Lower lobe of right lung (tissue), 2 donors: ENCODE measurements at regions not wholly inside any gene's neighbourhood (a gene's known extent, or its start where the extent isn't known, plus 50 kb on each side); places are given as distances from the start of the nearest gene placed in this dataset.

Experiments used
- ATAC-seq, 2 donors: fragments of 200-7000 bp; cut with Tn5 transposase; one replicate each; pipeline ENCODE4 v1.9.1; 2020 to 2022; ENCODE audit warnings: mild to moderate bottlenecking in 2 of 2, moderate library complexity in 2 of 2
- DNase-seq: peaks from one replicate; pipeline ENCODE4 v3.0.0-alpha.2; 2020
- H3K27ac ChIP-seq: fragments of 200-600 bp; one replicate; pipeline ENCODE4 v1.8.0; 2022
- H3K27me3 ChIP-seq: fragments of 200-600 bp; one replicate; pipeline ENCODE4 v1.8.0; 2022; ENCODE audit warnings: low read depth
- H3K36me3 ChIP-seq: fragments of 200-600 bp; one replicate; pipeline ENCODE4 v1.8.0; 2022; ENCODE audit warnings: mild to moderate bottlenecking
- H3K4me1 ChIP-seq: fragments of 200-600 bp; one replicate; pipeline ENCODE4 v1.8.0; 2022
- H3K4me3 ChIP-seq: fragments of 200-600 bp; one replicate; pipeline ENCODE4 v1.8.0; 2022; ENCODE audit warnings: mild to moderate bottlenecking
- H3K9me3 ChIP-seq: fragments of 200-600 bp; one replicate; pipeline ENCODE4 v1.8.0; 2022
- CTCF ChIP-seq: fragments of 200-600 bp; IDR thresholded peaks from one replicate; pipeline ENCODE4 v1.8.0; 2022; ENCODE audit warnings: antibody characterized with exemption, mild to moderate bottlenecking
- intact Hi-C: fragments of 100-400 bp; cut with DNase I; formaldehyde crosslinking; loops from one replicate; pipeline ENCODE4 v1.11.0; 2022
- donor health status: DM: no; HTN: yes; CAD: no; lungs with severe emphysema.

DNA sequence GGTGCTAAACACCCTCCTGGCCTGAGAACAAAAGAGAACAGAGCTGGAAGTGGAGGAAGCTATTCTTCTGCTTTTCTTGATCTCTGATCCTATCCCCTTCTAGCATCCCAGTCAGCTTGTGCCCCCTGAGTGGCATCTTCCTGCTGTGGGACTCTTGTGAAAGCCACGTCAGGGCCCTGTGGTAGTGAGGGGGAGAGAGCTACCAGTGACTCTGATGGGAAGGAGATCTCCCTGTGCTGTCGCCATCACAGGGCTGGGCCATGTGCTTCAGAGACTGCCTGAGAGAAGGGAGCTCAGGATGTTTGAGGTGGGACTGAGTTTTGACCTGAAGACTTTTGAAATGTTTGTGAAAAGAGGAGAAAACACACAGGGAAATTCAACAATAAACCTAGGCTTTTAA lies 107.6 kb upstream of the FUT8 start:
- Histone ChIP-seq H3K9me3 (no peaks in the 10 kb centered on the region), H3K4me1 (peaks cover 24% of the 10 kb centered on the region), H3K36me3 (no peaks in the 10 kb centered on the region), H3K4me3 (no peak overlapping the region), H3K27ac (no peak overlapping the region), H3K27me3 (no peaks in the 10 kb centered on the region)
- DNase-seq = no peak
- intact Hi-C loops = no loop called here
- no peak for TF ChIP-seq CTCF
- ATAC-seq = no peak

DNA sequence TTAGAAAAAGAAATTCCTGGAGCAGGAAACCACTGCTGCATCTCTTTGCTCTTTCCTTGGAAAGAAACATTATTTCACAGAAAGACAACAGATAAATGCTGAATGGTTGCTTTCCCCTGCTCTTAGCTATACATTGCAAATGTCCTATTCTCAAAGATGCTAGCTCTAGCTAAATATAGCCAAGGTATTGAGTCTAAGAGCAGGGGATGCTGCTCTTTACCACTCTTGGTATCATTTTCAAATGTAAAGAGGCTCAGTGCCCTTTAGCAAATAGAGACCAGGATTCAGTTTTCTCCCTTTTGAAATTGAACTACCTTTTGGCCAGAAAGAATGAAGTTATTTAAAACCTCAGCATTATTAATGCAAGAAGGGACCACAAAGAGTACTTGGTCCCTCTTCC lies 104.0 kb upstream of the FUT8 start:
- ATAC-seq (no peak), DNase-seq (no peak)
- TF ChIP-seq CTCF = no peak
- H3K27ac ChIP-seq = no peak overlapping the region
- no peak overlapping the region for H3K4me3 ChIP-seq
- H3K4me1 ChIP-seq = peaks cover 5% of the 10 kb centered on the region
- H3K9me3 ChIP-seq = no peaks in the 10 kb centered on the region
- no peaks in the 10 kb centered on the region for H3K36me3 ChIP-seq
- intact Hi-C loops = no loop called here
- no peaks in the 10 kb centered on the region for H3K27me3 ChIP-seq

DNA sequence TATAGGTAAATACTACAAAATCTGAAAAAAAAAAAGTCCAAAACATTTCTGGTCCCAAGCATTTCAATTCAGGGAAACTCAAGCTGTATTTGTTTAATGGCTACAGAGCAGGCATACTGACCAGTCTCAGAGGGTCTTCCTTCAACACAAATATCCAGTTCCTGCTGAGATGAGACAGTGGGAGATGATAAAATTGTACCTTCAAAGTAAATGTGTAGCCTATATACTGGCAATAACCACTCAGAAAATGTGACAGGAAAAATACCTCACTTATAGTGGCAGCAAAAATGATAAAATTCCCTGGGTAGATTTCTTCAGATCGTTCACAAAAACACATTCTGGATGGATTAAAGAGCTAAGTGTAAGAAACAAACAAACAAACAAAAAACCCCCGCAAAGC lies 102.0 kb upstream of the FUT8 start:
- Histone ChIP-seq H3K9me3 (no peaks in the 10 kb centered on the region), H3K27me3 (no peaks in the 10 kb centered on the region), H3K36me3 (no peaks in the 10 kb centered on the region), H3K27ac (no peak overlapping the region), H3K4me3 (no peak overlapping the region), H3K4me1 (no peaks in the 10 kb centered on the region)
- no peak for TF ChIP-seq CTCF
- intact Hi-C loops = no loop called here
- ATAC-seq = no peak
- no peak for DNase-seq

DNA sequence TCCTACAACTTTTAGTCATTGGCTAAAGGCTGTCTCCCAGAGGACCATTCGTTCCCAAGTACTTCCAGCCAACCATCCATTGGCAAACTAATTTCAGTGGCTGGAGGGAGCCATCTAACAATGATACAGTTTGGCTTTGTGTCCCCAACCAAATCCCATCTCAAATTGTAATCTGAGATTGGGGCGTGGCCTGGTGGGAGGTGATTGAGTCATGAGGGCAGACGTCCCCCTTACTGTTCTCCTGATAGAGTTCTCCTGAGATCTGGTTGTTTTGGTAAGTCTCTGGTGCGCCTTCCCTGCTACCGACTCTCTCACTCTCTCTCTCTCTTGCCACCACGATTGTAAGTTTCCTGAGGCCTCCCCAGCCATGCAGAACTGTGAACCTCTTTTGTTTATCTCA lies 99.7 kb upstream of the FUT8 start:
- TF ChIP-seq CTCF = no peak
- Histone ChIP-seq H3K27me3 (no peaks in the 10 kb centered on the region), H3K36me3 (no peaks in the 10 kb centered on the region), H3K9me3 (peaks cover 3% of the 10 kb centered on the region), H3K4me1 (no peaks in the 10 kb centered on the region), H3K27ac (no peak overlapping the region), H3K4me3 (no peak overlapping the region)
- DNase-seq = no peak
- intact Hi-C loops = no loop called here
- ATAC-seq = no peak

DNA sequence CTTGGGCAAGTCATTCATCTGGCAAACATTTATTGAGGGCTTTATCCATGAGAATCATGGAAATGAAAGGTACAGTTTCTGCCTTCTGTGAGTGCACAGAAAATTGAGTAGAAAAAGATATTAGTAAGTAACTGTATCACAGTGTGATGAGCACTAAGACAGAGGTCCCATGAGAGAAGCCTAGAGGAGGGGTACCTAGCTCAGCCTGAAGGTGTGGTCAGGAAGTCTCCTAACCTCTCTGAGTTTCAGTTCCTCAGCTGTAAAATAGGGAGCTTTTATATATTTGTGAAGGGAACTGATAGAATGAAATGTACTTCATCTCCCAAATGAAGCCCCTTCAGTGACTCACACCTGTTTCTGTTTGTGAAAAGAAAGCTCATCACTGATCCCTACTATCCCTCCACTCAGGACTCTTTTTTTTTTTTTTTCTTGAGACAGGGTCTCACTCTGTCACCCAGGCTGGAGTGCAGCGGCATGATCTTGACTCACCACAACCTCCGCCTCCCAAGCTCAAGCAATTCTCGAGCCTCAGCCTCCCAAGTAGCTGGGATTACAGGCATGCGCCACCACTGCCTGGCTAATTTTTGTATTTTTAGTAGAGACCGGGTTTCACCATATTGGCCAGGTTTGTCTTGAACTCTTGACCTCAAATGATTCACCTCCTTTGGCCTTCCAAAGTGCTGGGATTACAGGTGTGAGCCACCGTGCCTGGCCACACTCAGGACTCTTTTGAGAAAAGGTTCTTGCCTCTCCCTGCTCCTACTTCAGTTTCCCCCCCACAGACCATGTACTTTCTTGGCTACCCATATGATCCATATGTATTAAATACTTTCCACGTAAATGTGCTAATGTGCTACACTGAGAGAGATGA lies 93.7 kb upstream of the FUT8 start:
- Histone ChIP-seq H3K27me3 (no peaks in the 10 kb centered on the region), H3K36me3 (no peaks in the 10 kb centered on the region), H3K4me3 (no peak overlapping the region), H3K9me3 (peaks cover 3% of the 10 kb centered on the region), H3K27ac (no peak overlapping the region), H3K4me1 (peaks cover 5% of the 10 kb centered on the region)
- ATAC-seq (no peak), DNase-seq (no peak)
- no peak for TF ChIP-seq CTCF
- intact Hi-C loops = no loop called here
